HG02852 (cell line): ENCODE measurements at regions not wholly inside any gene's neighbourhood (a gene's known extent, or its start where the extent isn't known, plus 50 kb on each side); places are given as distances from the start of the nearest gene placed in this dataset.

Experiments
- ATAC-seq: cut with Tn5 transposase; IDR thresholded peaks from one replicate; pipeline ENCODE4 v1.9.1; 2021; ENCODE audit warnings: mild to moderate bottlenecking, moderate library complexity; ENCODE audit not compliant: unreplicated experiment

- ATAC-seq: no peak
Observed at GRCh38 chr22:48794906-48795305, 1032.8 kb downstream of the BRD1 start.

GRCh38 chr22:48793949-48794348, 1033.7 kb downstream of the BRD1 start:
- ATAC-seq: no peak

- ATAC-seq: no peak
Observed at GRCh38 chr22:48786679-48786996, 1041.0 kb downstream of the BRD1 start.

GRCh38 chr22:48785792-48786678, 1041.6 kb downstream of the BRD1 start:
- no peak for ATAC-seq

- no peak for ATAC-seq
Observed at GRCh38 chr22:48784701-48785503, 1042.8 kb downstream of the BRD1 start.

- no peak for ATAC-seq
Observed at GRCh38 chr22:48783821-48784266, 1043.8 kb downstream of the BRD1 start.

GRCh38 chr22:48782811-48783511, 1044.7 kb downstream of the BRD1 start:
- ATAC-seq: no peak

GRCh38 chr22:48782326-48782725, 1045.3 kb downstream of the BRD1 start:
- ATAC-seq: no peak

GRCh38 chr22:48781868-48782267, 1045.8 kb downstream of the BRD1 start:
- ATAC-seq: no peak

- no peak for ATAC-seq
Observed at GRCh38 chr22:48781391-48781790, 1046.3 kb downstream of the BRD1 start.

GRCh38 chr22:48780597-48781277, 1046.9 kb downstream of the BRD1 start:
- ATAC-seq: no peak

- ATAC-seq: no peak
Observed at GRCh38 chr22:48779661-48780596, 1047.7 kb downstream of the BRD1 start.

GRCh38 chr22:48779211-48779643, 1048.4 kb downstream of the BRD1 start:
- ATAC-seq: no peak

- ATAC-seq: no peak
Observed at GRCh38 chr22:48778308-48779195, 1049.1 kb downstream of the BRD1 start.

GRCh38 chr22:48772286-48772907, 1055.3 kb downstream of the BRD1 start:
- no peak for ATAC-seq

GRCh38 chr22:48765595-48765994, 1062.1 kb downstream of the BRD1 start:
- no peak for ATAC-seq

- no peak for ATAC-seq
Observed at GRCh38 chr22:48761546-48761945, 1066.1 kb downstream of the BRD1 start.
